GM13976 (cell line): ENCODE measurements at regions not wholly inside any gene's neighbourhood (a gene's known extent, or its start where the extent isn't known, plus 50 kb on each side); places are given as distances from the start of the nearest gene placed in this dataset.

Source experiments
- DNase-seq: peaks from one replicate; pipeline ENCODE4 v3.0.0; 2012; ENCODE audit warnings: low spot score
- in situ Hi-C: fragments of 300-500 bp; cut with MboI; formaldehyde crosslinking; loops from one replicate; pipeline ENCODE4 v1.12.0; 2022; ENCODE audit warnings: low sequenced_read_pairs, mixed read lengths, inconsistent platforms; ENCODE audit not compliant: unreplicated experiment
- TF ChIP-seq, protein P1 (sequence below): IDR thresholded peaks from 2 replicates; pipeline ENCODE4 v1.5.1; 2012; ENCODE audit warnings: borderline replicate concordance, mild to moderate bottlenecking; ENCODE audit not compliant: insufficient read depth; ENCODE audit errors: extremely low read depth, missing control alignments, control extremely low read depth

DNA sequence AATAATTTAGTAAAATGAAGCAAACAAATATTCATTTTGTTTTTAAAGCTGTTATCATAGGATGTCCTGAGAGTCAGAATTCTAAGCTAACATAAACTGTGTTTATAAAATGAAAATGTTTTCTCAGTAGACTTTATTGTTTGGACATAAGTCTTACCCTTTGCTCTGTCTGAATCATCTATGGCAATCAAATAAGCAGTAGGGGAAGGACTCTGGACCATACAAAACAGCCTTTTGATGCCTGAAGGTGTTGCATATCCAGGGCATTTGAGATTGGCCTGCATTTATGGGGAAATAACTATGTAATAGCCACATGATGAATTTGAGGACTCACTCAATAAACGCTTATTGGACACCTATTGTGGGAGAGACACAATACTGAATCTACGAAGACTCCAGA, 123.0 kb upstream of the ATP5MC3 start:
- in situ Hi-C loops, result no loop called here
- TF ChIP-seq, protein P1, sequence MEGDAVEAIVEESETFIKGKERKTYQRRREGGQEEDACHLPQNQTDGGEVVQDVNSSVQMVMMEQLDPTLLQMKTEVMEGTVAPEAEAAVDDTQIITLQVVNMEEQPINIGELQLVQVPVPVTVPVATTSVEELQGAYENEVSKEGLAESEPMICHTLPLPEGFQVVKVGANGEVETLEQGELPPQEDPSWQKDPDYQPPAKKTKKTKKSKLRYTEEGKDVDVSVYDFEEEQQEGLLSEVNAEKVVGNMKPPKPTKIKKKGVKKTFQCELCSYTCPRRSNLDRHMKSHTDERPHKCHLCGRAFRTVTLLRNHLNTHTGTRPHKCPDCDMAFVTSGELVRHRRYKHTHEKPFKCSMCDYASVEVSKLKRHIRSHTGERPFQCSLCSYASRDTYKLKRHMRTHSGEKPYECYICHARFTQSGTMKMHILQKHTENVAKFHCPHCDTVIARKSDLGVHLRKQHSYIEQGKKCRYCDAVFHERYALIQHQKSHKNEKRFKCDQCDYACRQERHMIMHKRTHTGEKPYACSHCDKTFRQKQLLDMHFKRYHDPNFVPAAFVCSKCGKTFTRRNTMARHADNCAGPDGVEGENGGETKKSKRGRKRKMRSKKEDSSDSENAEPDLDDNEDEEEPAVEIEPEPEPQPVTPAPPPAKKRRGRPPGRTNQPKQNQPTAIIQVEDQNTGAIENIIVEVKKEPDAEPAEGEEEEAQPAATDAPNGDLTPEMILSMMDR, result no peak
- DNase-seq, result no peak

DNA sequence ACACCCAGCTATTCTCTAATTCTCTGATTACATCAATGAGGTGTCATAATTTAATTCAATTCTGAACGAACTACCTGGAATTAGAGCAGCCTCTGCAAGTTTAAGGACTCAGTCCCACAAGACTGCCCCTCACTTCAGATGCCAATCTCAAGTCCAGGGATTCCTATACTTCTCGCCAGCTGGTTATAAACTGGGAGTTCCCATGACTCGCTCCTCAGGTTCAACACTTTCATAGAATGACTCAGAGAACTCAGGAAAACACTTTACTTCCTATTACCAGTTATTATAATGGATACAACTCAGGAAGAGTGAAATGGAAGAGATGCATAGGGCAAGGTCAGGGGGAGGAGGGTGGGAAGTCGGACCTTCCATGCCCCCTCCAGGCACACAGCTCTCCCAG, 112.3 kb upstream of the ATP5MC3 start:
- TF ChIP-seq, protein P1, result no peak
- no peak for DNase-seq
- in situ Hi-C loops, result loop anchor here (25.0 kb wide), 1 partner anchor 256 kb away; no protein-coding TSS in a partner anchor

DNA sequence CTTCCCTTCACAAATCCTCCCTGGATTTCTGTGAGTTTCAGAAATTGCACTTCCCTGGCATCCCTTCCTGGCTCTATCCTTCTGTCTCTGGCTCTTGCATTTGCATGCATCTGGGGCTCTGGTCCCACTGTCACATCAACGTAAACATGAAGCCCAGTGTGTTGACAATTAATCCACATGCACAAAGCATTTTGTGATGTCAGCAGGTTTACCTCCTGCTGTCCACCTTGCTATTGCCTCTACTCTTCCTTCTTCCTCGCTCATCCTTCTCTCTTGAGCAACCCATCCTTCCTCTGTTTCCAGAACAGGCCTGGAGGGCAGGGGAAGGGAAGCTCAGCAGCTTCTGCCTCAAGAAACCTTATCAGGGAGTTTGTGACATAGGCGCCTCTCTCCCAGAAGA, 111.7 kb upstream of the ATP5MC3 start:
- in situ Hi-C loops, result loop anchor here (25.0 kb wide), 1 partner anchor 256 kb away; no protein-coding TSS in a partner anchor
- no peak for DNase-seq
- TF ChIP-seq, protein P1, result no peak

DNA sequence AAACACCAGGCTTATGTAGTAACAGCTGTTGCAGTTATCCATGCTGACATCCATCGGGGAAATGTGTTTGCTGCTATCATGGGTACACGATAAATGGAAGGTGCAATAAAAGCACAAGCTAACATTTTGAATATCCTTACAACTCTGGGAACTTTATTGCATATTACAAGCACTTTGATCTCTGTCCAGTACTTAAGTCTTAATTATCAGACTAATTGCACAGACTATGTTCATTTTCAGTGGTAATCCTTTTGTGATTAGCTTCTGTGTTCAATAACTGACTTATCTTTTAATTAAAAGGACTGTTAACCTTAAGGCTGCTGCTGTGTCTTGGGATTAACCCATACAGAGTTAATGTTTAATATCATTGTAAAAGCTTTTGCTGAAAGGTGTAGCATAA, 101.4 kb upstream of the ATP5MC3 start:
- in situ Hi-C loops, result loop anchor here (25.0 kb wide), 1 partner anchor 246 kb away; no protein-coding TSS in a partner anchor
- TF ChIP-seq, protein P1, result no peak

DNA sequence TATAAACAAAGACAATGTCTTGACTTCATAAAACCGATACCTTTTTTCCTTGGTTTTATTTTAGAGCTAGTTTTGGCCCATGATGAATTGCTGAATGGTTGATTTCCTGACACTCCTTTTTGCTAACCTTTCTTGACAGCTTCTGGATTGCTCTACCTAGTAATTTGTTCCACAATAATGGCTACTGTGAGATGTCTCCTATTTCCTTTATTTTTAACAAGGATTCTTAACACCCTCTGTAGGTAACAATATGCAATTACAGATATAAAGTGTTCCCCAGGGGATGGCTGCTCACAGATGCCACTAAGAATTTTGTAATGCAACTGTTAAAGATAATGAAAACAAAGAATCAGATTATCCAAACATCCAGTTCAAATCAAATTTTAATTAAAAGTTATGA, 100.8 kb upstream of the ATP5MC3 start:
- TF ChIP-seq, protein P1, result peak; percentile 27
- in situ Hi-C loops, result loop anchor here (25.0 kb wide), 1 partner anchor 245 kb away; no protein-coding TSS in a partner anchor
- peak; percentile 52 for DNase-seq

More for the DNA sequence above, 101.4 kb upstream of the ATP5MC3 start:
- no peak for DNase-seq

DNA sequence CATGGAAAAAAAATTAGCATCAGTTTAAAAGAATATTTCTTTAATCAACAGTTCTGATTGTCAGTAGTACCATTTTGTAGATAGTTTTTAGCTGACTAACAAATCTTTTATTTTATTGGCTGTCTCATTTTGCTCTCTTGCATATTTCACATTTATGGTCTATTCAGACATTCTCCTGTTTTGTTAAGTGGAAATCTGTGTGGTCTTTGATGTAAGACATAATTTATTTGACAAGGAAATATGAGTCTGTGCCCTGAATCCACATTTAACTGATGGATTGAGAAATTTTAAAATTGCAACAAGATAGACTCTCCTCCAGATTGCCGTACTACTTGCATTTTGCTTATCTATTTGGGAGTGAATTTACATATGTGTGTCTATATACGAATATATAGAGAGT, 96.3 kb upstream of the ATP5MC3 start:
- in situ Hi-C loops, result loop anchor here (25.0 kb wide), 1 partner anchor 240 kb away; no protein-coding TSS in a partner anchor
- DNase-seq, result no peak

More for the DNA sequence above, 96.3 kb upstream of the ATP5MC3 start:
- TF ChIP-seq, protein P1, result no peak
